PC-9 (cell line): ENCODE measurements at regions not wholly inside any gene's neighbourhood (a gene's known extent, or its start where the extent isn't known, plus 50 kb on each side); places are given as distances from the start of the nearest gene placed in this dataset.

Source experiments
- EZH2 ChIP-seq: fragments of 200-600 bp; sonication (generic); IDR thresholded peaks from 2 replicates; pipeline ENCODE4 v1.8.0; 2017; ENCODE audit warnings: antibody characterized with exemption, low read depth
- TF ChIP-seq, protein P1 (sequence below): fragments of 200-600 bp; sonication (generic); conservative IDR thresholded peaks from 2 replicates; pipeline ENCODE4 v1.6.1; 2017; ENCODE audit warnings: mixed run types, antibody characterized with exemption, mild to moderate bottlenecking, moderate library complexity

DNA sequence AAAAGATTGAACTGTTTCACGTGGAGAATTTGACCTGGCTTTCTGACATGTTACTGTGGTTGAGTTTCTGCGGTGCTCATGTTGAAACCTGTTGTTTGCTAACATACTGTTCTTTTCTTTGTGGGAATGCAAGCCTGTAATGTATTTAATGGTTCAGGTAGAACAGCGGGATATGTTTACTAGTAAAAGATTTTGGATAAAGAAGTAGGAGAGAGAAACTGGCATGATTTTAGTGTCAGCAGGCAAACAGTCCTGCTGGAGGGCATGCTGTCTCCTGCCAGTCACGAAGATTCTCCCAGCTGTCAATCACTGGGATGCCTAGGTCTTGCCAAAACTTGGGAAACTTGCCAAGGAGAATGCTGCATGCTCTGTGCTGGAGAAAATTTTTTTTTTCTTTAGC, 263.5 kb downstream of the TAF11L14 start:
- no peak for TF ChIP-seq EZH2
- TF ChIP-seq, protein P1, sequence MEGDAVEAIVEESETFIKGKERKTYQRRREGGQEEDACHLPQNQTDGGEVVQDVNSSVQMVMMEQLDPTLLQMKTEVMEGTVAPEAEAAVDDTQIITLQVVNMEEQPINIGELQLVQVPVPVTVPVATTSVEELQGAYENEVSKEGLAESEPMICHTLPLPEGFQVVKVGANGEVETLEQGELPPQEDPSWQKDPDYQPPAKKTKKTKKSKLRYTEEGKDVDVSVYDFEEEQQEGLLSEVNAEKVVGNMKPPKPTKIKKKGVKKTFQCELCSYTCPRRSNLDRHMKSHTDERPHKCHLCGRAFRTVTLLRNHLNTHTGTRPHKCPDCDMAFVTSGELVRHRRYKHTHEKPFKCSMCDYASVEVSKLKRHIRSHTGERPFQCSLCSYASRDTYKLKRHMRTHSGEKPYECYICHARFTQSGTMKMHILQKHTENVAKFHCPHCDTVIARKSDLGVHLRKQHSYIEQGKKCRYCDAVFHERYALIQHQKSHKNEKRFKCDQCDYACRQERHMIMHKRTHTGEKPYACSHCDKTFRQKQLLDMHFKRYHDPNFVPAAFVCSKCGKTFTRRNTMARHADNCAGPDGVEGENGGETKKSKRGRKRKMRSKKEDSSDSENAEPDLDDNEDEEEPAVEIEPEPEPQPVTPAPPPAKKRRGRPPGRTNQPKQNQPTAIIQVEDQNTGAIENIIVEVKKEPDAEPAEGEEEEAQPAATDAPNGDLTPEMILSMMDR: no peak
